Putamen (tissue), 1 donor: ENCODE measurements at regions not wholly inside any gene's neighbourhood (a gene's known extent, or its start where the extent isn't known, plus 50 kb on each side); places are given as distances from the start of the nearest gene placed in this dataset.
"Not testable (repeated sequence)": the region's sequence is repeated elsewhere in the genome, so short reads cannot be mapped to it uniquely, and the experiment has no call there.

ENCODE experiments used
- DNase-seq: peaks from one replicate; pipeline ENCODE4 v3.0.0-alpha.2; 2016; ENCODE audit warnings: low spot score

- no peak for DNase-seq
Measured at GRCh38 chr5:8561854-8562253, 692.9 kb downstream of the MTRR start.

GRCh38 chr5:8563540-8563939 is 694.6 kb downstream of the MTRR start:
- DNase-seq = not testable (repeated sequence)

GRCh38 chr5:8568858-8569257 is 699.9 kb downstream of the MTRR start:
- DNase-seq = no peak

- DNase-seq = no peak
Measured at GRCh38 chr5:8570528-8570927, 701.6 kb downstream of the MTRR start.

- DNase-seq = no peak
Measured at GRCh38 chr5:8576178-8576577, 707.2 kb downstream of the MTRR start.

- DNase-seq = no peak
Measured at GRCh38 chr5:8577792-8578191, 708.8 kb downstream of the MTRR start.

GRCh38 chr5:8580298-8580697 is 711.4 kb downstream of the MTRR start:
- DNase-seq = no peak

- DNase-seq = no peak
Measured at GRCh38 chr5:8581047-8581446, 712.1 kb downstream of the MTRR start.

GRCh38 chr5:8585230-8586018 is 716.5 kb downstream of the MTRR start:
- DNase-seq = no peak

GRCh38 chr5:8590959-8591358 is 722.0 kb downstream of the MTRR start:
- DNase-seq = no peak

- DNase-seq = no peak
Measured at GRCh38 chr5:8598356-8598755, 729.4 kb downstream of the MTRR start.

- no peak for DNase-seq
Measured at GRCh38 chr5:8598996-8599395, 730.0 kb downstream of the MTRR start.

GRCh38 chr5:8600843-8601242 is 731.9 kb downstream of the MTRR start:
- no peak for DNase-seq

- DNase-seq = no peak
Measured at GRCh38 chr5:8601831-8602354, 732.9 kb downstream of the MTRR start.

GRCh38 chr5:8606231-8606630 is 737.3 kb downstream of the MTRR start:
- no peak for DNase-seq

GRCh38 chr5:8611067-8611466 is 742.1 kb downstream of the MTRR start:
- DNase-seq = no peak

GRCh38 chr5:8613078-8613685 is 744.2 kb downstream of the MTRR start:
- no peak for DNase-seq

GRCh38 chr5:8615142-8615858 is 746.4 kb downstream of the MTRR start:
- no peak for DNase-seq

GRCh38 chr5:8628521-8628920 is 759.6 kb downstream of the MTRR start:
- DNase-seq = no peak

- DNase-seq = no peak
Measured at GRCh38 chr5:8633259-8633658, 764.3 kb downstream of the MTRR start.

- no peak for DNase-seq
Measured at GRCh38 chr5:8633696-8634095, 764.7 kb downstream of the MTRR start.

GRCh38 chr5:8634219-8634618 is 765.3 kb downstream of the MTRR start:
- DNase-seq = no peak
